ENCODE measurements at regions not wholly inside any gene's neighbourhood (a gene's known extent, or its start where the extent isn't known, plus 50 kb on each side); places are given as distances from the start of the nearest gene placed in this dataset.

GRCh38 chr1:208829595-208829994 lies 585.4 kb upstream of the PLXNA2 start:
- no peak for TF ChIP-seq EZH2phosphoT487 (IDR thresholded peaks at IDR 0.05; ENCODE audit: borderline replicate concordance)
- no peak for TF ChIP-seq CTCF (conservative IDR thresholded peaks at IDR 0.05; ENCODE audit: low read length)

Data from Loucy (cell line).